TTC549 (cell line): ENCODE measurements at regions not wholly inside any gene's neighbourhood (a gene's known extent, or its start where the extent isn't known, plus 50 kb on each side); places are given as distances from the start of the nearest gene placed in this dataset.

Source experiments
- FAIRE-seq: peaks from 2 replicates; lab custom pipeline; 2012; peaks lifted over from hg19 to GRCh38; lab: Jason Lieb, UNC

- FAIRE-seq, result no peak
These were observed 153.7 kb upstream of the BTG1 start for GRCh38 chr12:92299344-92299743.

GRCh38 chr12:92297932-92298696, 152.5 kb upstream of the BTG1 start:
- FAIRE-seq, result no peak

- no peak for FAIRE-seq
These were observed 151.8 kb upstream of the BTG1 start for GRCh38 chr12:92297405-92297804.

- FAIRE-seq, result no peak
These were observed 149.9 kb upstream of the BTG1 start for GRCh38 chr12:92295523-92295922.

GRCh38 chr12:92294676-92295440, 149.2 kb upstream of the BTG1 start:
- FAIRE-seq, result no peak

GRCh38 chr12:92292016-92292415, 146.4 kb upstream of the BTG1 start:
- no peak for FAIRE-seq

- FAIRE-seq, result no peak
These were observed 145.2 kb upstream of the BTG1 start for GRCh38 chr12:92290886-92291285.

GRCh38 chr12:92290350-92290695, 144.7 kb upstream of the BTG1 start:
- no peak for FAIRE-seq

- FAIRE-seq, result no peak
These were observed 144.1 kb upstream of the BTG1 start for GRCh38 chr12:92289629-92290349.

- FAIRE-seq, result no peak
These were observed 142.9 kb upstream of the BTG1 start for GRCh38 chr12:92288561-92288960.

- FAIRE-seq, result no peak
These were observed 132.8 kb upstream of the BTG1 start for GRCh38 chr12:92278378-92278828.

GRCh38 chr12:92277795-92278194, 132.1 kb upstream of the BTG1 start:
- no peak for FAIRE-seq

- FAIRE-seq, result no peak
These were observed 130.6 kb upstream of the BTG1 start for GRCh38 chr12:92276276-92276675.

- FAIRE-seq, result no peak
These were observed 130.0 kb upstream of the BTG1 start for GRCh38 chr12:92275443-92276154.

GRCh38 chr12:92273076-92273475, 127.4 kb upstream of the BTG1 start:
- no peak for FAIRE-seq

- no peak for FAIRE-seq
These were observed 126.7 kb upstream of the BTG1 start for GRCh38 chr12:92272061-92272964.

- FAIRE-seq, result no peak
These were observed 125.7 kb upstream of the BTG1 start for GRCh38 chr12:92271341-92271740.

- FAIRE-seq, result no peak
These were observed 124.9 kb upstream of the BTG1 start for GRCh38 chr12:92270521-92270920.

- no peak for FAIRE-seq
These were observed 123.3 kb upstream of the BTG1 start for GRCh38 chr12:92268946-92269345.

- FAIRE-seq, result no peak
These were observed 116.0 kb upstream of the BTG1 start for GRCh38 chr12:92261692-92262091.

- no peak for FAIRE-seq
These were observed 115.4 kb upstream of the BTG1 start for GRCh38 chr12:92261071-92261470.
